ENCODE measurements at regions not wholly inside any gene's neighbourhood (a gene's known extent, or its start where the extent isn't known, plus 50 kb on each side); places are given as distances from the start of the nearest gene placed in this dataset.

DNA sequence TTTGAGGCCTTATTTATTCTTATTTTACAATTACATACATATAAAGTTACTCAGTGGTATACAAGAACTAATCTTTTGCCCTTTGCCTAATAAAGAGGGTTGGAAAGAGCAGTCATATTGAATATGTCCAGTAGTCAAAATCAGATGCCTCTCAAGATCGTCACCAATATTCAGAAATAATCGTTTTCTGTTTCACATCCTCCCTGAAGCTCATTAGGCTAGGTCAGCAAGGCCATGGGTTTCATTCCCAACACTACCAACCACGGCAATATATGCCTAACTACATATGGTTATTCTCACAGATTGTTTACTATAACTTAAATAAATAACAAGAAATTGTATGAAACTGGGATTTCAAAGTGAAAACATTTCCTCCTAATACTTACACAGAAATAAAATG, 167.2 kb upstream of the MANEA start:
- TF ChIP-seq, protein P1, sequence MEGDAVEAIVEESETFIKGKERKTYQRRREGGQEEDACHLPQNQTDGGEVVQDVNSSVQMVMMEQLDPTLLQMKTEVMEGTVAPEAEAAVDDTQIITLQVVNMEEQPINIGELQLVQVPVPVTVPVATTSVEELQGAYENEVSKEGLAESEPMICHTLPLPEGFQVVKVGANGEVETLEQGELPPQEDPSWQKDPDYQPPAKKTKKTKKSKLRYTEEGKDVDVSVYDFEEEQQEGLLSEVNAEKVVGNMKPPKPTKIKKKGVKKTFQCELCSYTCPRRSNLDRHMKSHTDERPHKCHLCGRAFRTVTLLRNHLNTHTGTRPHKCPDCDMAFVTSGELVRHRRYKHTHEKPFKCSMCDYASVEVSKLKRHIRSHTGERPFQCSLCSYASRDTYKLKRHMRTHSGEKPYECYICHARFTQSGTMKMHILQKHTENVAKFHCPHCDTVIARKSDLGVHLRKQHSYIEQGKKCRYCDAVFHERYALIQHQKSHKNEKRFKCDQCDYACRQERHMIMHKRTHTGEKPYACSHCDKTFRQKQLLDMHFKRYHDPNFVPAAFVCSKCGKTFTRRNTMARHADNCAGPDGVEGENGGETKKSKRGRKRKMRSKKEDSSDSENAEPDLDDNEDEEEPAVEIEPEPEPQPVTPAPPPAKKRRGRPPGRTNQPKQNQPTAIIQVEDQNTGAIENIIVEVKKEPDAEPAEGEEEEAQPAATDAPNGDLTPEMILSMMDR (IDR thresholded peaks at IDR 0.05): no peak
- TF ChIP-seq POLR2A (IDR thresholded peaks at IDR 0.05) (no peak), POLR2AphosphoS5 (IDR thresholded peaks at IDR 0.05) (no peak)
